GM18870 (cell line): ENCODE measurements at regions not wholly inside any gene's neighbourhood (a gene's known extent, or its start where the extent isn't known, plus 50 kb on each side); places are given as distances from the start of the nearest gene placed in this dataset.

Source experiments
- ATAC-seq: cut with Tn5 transposase; IDR thresholded peaks from one replicate; pipeline ENCODE4 v1.9.1; 2021; ENCODE audit warnings: moderate library complexity; ENCODE audit not compliant: unreplicated experiment

DNA sequence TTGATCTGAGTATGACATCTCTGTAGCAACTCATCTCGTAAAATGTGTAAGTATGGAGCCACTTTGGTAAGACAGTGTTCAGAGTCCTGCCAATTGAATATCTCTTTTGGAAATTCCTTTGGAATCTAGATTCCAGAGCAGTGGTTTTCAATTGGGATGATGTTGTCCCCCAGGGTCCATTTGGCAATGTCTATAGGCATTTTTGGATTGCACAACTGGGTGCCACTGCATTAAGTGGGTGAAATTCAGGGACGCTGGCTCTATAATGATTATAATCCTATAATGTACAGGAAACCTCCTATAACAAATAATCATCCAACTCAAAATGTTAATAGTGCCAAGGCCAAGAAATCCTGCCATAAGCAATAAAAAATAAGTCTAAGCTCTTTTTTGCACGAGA lies 404.8 kb upstream of the RAG2 start:
- no peak for ATAC-seq

- ATAC-seq = no peak
These were observed 399.6 kb upstream of the RAG2 start for GRCh38 chr11:36997656-36998055.

DNA sequence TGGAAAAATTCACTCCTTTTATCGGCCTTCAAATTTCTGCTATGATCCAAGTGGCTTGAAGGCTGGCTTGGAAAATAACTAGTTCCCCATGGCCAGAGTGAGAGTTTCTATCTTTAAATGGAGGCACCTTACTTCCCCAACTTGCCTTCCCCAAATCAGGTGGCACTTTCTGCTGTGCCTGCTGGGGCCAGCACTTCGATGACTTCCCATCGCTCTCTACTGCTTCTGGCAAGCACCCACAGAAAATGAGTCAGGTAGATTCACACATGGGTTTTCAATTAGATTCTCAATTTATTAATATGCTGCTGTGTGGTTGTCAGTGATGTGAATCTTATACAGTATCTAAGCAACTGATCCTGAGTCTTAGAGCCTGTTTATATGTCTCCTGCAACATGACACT lies 398.8 kb upstream of the RAG2 start:
- ATAC-seq = no peak

DNA sequence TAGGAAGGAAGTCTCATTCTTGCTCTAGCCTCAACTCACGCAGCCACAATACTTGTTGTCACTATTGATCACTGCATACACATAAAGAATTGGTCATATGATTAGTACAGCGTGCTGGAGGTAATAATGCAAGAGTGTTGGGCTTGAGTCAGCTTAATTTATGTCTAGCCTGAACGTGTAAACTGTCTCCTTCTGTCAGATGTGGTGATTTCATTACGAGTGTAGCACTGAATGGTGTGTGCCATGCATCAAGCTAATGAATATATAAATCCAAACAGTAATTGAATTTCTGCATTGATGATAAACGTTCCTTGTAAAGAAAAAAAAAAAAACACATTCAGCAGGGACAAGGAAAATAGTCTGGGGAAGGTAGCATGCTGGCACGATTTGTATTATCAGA lies 396.2 kb upstream of the RAG2 start:
- ATAC-seq = no peak

GRCh38 chr11:36988556-36988955 lies 390.5 kb upstream of the RAG2 start:
- no peak for ATAC-seq

DNA sequence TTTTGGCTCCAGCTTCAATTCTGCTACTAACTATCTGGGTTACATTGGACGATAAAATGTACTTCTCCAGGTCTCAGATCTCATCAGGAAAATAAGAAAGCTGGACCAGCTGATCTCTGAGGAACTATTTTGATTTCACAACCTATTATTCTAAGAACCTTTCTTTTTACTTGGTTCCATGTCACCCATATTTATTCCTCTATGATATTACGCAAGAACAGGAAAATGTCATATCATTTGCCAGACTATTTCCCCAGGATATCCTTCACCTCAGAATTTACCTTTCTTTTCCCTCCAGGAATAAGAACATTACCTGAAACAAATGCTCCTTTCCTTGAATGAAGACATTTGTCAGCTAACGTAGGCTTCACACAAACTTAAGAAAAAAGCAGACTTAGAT lies 387.5 kb upstream of the RAG2 start:
- ATAC-seq = no peak

DNA sequence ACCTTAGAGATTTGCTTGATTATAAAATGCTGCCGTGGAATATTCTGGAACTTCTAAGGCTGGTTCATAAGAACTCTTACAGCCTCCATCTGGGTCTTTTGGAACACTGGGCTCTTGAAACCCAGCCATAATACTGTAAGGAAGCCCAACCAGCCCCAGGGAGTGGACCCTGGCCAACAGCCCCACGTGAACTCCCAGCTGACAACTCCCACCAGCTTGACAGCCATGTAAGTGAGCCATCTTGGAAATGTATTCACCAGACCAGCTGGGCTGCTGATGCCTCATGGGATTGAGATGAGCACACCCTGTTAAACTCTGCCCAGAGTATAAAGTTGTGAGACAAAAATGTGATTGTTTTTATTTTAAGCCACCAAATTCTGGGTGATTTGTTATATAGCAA lies 378.7 kb upstream of the RAG2 start:
- ATAC-seq = no peak

- no peak for ATAC-seq
These were observed 376.7 kb upstream of the RAG2 start for GRCh38 chr11:36974771-36975170.

- ATAC-seq = no peak
These were observed 355.9 kb upstream of the RAG2 start for GRCh38 chr11:36953976-36954375.

DNA sequence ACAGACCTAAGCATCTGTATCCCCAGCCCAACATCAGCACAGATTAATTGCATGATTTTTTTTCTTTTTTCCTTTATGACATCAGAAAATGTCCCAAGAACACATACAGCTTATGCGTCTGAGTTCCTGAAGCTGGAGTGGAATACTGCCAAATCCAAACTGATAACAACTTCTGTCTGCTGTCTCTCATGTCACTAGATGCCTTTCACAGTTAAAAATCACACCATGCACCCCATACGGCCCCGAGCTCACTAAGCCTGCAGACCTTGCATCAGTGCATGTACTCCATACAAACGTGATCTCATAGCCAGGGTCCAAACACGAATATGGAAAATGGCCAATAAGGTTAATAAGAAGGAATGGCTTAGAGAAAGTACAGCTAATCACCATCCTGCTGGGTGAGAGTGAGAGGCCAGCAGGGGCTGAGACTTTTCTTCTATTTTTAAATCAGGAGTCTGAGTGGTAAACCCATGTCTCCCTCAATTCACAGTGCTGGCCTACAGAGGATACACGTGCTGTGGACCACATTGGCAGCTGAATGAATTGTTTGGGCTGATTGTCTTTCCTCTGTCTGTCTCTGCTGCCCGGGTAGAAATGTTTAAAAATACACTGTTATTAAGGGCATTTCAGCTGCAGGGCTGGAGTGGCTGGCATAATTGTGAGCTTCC lies 350.6 kb upstream of the RAG2 start:
- no peak for ATAC-seq

- ATAC-seq = no peak
These were observed 347.3 kb upstream of the RAG2 start for GRCh38 chr11:36945384-36945783.

- ATAC-seq = no peak
These were observed 335.4 kb upstream of the RAG2 start for GRCh38 chr11:36933481-36933880.

DNA sequence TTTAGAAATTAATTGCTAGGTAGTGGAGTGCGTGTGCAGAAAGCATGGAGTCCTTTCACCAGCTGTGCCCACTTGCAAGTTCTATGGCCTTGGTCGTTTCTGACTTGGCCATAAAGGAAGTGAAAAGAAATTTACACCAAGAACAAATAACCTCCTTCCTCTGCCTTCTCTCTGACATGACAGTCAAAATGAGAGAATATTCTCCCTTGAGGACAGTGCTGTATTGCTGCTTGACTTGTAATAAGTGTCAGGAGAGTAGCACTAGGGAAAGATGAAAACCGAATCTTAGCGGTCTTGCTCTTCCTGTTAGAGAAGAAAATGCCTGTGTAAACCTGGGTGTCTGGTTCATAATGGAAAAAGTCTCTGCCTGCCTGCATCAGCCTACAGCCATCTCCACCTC lies 333.1 kb upstream of the RAG2 start:
- no peak for ATAC-seq

DNA sequence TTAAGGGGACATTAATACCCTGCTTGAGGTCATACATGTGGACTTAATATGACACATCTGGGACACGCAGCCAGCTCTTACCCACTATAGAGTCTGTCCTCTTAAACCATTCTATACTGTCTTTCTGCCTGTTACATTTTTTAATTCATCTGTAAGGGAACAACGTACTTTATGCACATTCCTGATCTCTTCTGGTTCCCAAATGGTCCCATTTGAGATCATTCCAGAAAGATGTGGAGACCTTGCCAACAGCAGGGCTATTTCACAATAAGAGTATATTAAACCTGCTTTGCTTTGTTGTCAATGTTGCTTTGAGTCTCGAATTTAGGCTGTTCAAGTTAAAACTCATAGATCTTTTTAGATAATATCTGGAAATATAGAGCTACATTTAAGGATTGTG lies 332.2 kb upstream of the RAG2 start:
- ATAC-seq = no peak

- ATAC-seq = no peak
These were observed 331.4 kb upstream of the RAG2 start for GRCh38 chr11:36929401-36929800.

DNA sequence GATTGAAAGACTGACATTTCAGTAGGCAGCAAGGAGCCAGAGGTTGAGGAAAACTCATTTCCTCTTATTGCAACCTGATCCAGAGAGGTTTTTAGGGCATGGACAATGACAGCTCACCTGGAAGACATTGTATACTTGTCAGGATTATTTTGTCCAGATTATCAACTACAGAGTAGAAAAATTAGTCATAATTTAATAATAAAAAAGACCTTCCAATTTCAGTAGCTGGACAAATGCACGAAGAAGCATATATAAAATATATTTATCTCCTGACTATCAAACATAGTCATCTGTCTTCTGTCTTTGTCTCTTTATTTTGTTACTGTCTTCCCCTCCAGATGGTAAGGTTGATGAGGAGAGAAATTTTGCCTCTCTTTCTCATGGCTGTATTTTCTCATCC lies 330.6 kb upstream of the RAG2 start:
- no peak for ATAC-seq

GRCh38 chr11:36899800-36900199 lies 301.8 kb upstream of the RAG2 start:
- no peak for ATAC-seq

DNA sequence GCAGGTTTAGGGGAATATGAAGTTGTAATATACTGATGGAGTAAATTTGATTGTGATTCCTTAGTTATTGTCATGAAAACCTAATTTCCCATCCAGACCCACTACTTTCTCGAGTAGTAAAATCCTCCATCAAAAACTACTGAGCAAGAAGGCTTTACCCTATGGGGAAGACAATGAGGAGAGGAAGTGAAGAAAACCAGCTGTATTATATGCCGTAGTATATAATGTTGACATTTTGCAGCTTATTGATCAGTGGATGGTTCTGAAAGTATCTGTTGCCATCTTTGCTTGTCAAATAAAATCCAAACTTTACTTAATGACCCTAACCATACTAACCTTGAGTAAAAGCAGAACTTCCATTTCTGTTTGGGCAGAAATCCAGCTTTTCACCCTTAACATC lies 292.8 kb upstream of the RAG2 start:
- ATAC-seq = no peak

DNA sequence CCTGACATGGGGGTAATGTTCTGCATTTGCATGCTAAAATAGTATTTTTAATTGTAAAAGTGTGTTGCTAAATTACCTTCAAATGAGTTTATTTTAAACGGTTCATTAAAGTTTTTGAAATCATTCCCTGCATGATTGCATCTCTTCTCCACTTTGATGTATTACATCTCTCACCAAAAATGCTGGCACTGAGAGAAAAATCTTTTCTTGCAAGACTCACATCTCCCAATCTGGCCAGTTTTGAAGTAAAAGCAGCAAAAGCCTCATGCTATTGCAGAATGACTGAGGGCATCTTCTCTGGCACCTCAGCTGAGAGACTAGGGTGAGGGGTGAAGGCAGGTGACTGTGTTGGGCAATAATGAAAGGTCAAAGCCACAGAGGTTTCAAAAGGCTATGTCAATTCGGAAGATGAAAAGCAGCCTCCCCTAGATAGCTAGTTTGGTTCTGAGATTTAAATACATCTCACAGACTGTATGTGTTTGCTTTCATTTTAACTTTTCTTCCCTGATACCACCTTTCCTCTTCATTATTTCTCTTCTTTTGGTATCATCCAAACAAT lies 292.2 kb upstream of the RAG2 start:
- no peak for ATAC-seq

GRCh38 chr11:36885154-36885553 lies 287.1 kb upstream of the RAG2 start:
- ATAC-seq = no peak

DNA sequence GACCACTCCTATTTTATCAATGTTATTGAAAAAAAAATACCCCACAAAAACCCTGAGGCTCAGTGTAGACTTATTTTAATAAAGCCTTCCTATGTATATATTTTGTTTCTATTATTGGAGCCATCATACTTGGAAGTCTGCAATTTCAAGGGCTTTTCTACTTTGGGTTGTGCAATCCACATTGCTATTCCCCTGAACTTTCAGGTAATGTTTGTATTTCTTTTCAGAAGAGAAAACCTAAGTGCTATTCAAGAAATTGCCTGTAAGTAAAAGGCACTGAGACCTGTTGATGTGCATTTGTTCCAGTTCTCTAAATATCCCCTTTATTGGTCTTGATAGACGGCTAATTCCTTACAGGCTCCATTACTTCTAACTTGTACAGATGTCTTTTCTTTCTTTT lies 280.7 kb upstream of the RAG2 start:
- ATAC-seq = no peak

DNA sequence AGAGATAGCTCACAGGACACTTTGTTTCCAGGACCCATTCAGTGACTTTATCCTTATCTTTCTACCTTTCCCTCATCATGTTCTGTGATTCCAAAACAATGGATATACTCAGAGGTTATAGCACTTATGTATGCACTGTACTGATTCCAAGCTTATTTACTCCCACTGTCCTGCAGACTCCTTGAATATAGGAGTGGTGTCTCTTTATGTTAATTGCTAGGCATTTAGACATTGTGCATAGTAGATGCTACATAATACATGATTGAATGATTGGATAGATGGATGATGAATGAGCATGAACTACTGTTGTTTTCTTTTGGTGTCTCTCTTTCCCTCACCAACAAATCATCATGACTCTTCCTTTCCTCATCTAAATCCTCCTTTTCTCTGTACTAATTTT lies 279.1 kb upstream of the RAG2 start:
- ATAC-seq = no peak

DNA sequence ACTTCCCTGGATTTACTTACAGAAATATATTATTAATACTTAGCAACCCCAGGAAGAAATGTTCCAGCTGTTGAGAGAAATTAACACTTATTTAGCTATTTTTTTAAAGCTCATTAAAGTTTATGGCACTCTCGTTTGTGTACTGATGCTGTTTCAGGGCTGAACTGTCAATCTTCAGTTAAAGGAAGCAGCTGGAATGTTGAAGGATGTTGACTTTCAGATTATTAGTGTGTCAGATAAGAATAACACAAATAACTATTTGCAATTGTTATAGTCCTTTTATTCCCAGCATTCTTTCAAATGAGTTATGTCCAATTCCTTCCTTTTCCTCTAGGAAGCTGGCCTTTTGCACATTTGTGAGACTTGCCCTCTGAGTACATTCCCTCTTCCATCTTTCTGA lies 278.2 kb upstream of the RAG2 start:
- no peak for ATAC-seq
